GM23248 (cell line): ENCODE measurements at regions not wholly inside any gene's neighbourhood (a gene's known extent, or its start where the extent isn't known, plus 50 kb on each side); places are given as distances from the start of the nearest gene placed in this dataset.

Experiments used
- DNase-seq: peaks from one replicate; pipeline ENCODE4 v3.0.0-alpha.2; 2015
- H2AFZ ChIP-seq: fragments of 200-600 bp; sonication (generic); 2 replicates; pipeline ENCODE4 v1.6.1; 2016; ENCODE audit warnings: antibody characterized with exemption
- H3F3A ChIP-seq: fragments of 200-600 bp; sonication (generic); 2 replicates; pipeline ENCODE4 v1.6.1; 2016; ENCODE audit warnings: mild to moderate bottlenecking, antibody characterized with exemption, mixed run types; ENCODE audit not compliant: insufficient read depth
- H3K27ac ChIP-seq: fragments of 200-600 bp; sonication (generic); 2 replicates; pipeline ENCODE4 v1.5.1; 2016; ENCODE audit warnings: mild to moderate bottlenecking
- H3K27me3 ChIP-seq: fragments of 200-600 bp; sonication (generic); replicated peaks from 2 replicates; pipeline ENCODE4 v1.6.1; 2016; ENCODE audit warnings: mild to moderate bottlenecking; ENCODE audit not compliant: insufficient read depth
- H3K36me3 ChIP-seq: fragments of 200-600 bp; sonication (generic); 2 replicates; pipeline ENCODE4 v1.6.1; 2016; ENCODE audit warnings: low read depth, mild to moderate bottlenecking
- H3K4me1 ChIP-seq: fragments of 200-600 bp; sonication (generic); 2 replicates; pipeline ENCODE4 v1.6.1; 2016; ENCODE audit warnings: mild to moderate bottlenecking; ENCODE audit not compliant: insufficient read depth
- H3K4me2 ChIP-seq: fragments of 200-600 bp; sonication (generic); one replicate; pipeline ENCODE4 v1.6.1; 2016; ENCODE audit warnings: mild to moderate bottlenecking; ENCODE audit not compliant: unreplicated experiment
- H3K4me3 ChIP-seq: fragments of 200-600 bp; sonication (generic); 2 replicates; pipeline ENCODE4 v1.5.1; 2016; ENCODE audit warnings: mild to moderate bottlenecking
- H3K79me2 ChIP-seq: fragments of 200-600 bp; sonication (generic); 2 replicates; pipeline ENCODE4 v1.6.1; 2016; ENCODE audit warnings: mild to moderate bottlenecking; ENCODE audit not compliant: insufficient read depth
- H3K9ac ChIP-seq: fragments of 200-600 bp; sonication (generic); 2 replicates; pipeline ENCODE4 v1.6.1; 2016; ENCODE audit warnings: mild to moderate bottlenecking
- H3K9me2 ChIP-seq: fragments of 200-600 bp; sonication (generic); 2 replicates; pipeline ENCODE4 v1.6.1; 2016; ENCODE audit warnings: mixed run types, mild to moderate bottlenecking, moderate library complexity; ENCODE audit not compliant: insufficient read depth
- H3K9me3 ChIP-seq: fragments of 200-600 bp; sonication (generic); one replicate; pipeline ENCODE4 v1.6.1; 2017; ENCODE audit warnings: low read depth
- H4K20me1 ChIP-seq: fragments of 200-600 bp; sonication (generic); 2 replicates; pipeline ENCODE4 v1.6.0; 2016; ENCODE audit not compliant: insufficient read depth
- EZH2 ChIP-seq: fragments of 200-600 bp; sonication (generic); IDR thresholded peaks from 2 replicates; pipeline ENCODE4 v1.6.1; 2018; ENCODE audit warnings: antibody characterized with exemption, mild to moderate bottlenecking; ENCODE audit not compliant: insufficient read depth, poor library complexity, severe bottlenecking
- EZH2phosphoT487 ChIP-seq: fragments of 200-600 bp; sonication (generic); IDR thresholded peaks from 2 replicates; pipeline ENCODE4 v1.6.1; 2018; ENCODE audit warnings: antibody characterized with exemption, moderate library complexity, mild to moderate bottlenecking, low read depth; ENCODE audit not compliant: insufficient read depth
- WGBS, 2 experiments: methylation state at CpG; one replicate each; pipeline ENCODE4 v1.1.6; 2015 to 2017; ENCODE audit warnings: low lambda C conversion rate in 2 of 2, low coverage in 1 of 2; ENCODE audit errors: missing lambda C conversion rate in 2 of 2; 5-methylcytosine and 5-hydroxymethylcytosine counted together
- in situ Hi-C: fragments of 300-500 bp; cut with MboI; formaldehyde crosslinking; loops from 2 replicates; pipeline ENCODE4 v1.15.0; 2020

DNA sequence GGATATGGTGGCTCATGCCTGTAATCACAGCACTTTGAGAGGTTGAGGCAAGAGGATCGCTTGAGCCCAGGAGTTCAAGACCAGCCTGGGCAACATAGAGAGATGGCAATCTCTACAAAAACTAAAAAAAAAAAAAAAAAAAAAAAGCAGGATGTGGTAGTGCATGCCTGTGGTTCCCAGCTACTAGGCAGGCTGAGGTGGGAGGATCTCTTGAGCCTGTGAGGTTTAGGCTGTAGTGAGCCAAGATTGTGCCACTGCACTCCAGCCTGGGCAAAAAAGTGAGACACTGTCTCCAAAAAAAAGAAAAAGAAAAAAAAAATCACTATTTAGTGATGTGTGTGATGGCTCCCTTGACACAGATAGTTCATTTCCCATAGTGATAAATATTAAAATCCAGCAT, 365.0 kb upstream of the NBEA start:
- H3F3A ChIP-seq = 0 out of 2 replicates have a peak, but pooled peaks cover 4% of the 10 kb centered on the region
- TF ChIP-seq EZH2phosphoT487 (no peak), EZH2 (no peak)
- no peak overlapping the region for H3K9ac ChIP-seq
- H3K4me1 ChIP-seq = peaks cover 6% of the 10 kb centered on the region; the same call in 1 of the 2 replicates
- peak; percentile 46 for DNase-seq
- H3K9me3 ChIP-seq = no peaks in the 10 kb centered on the region
- H3K36me3 ChIP-seq = no peaks in the 10 kb centered on the region
- H3K79me2 ChIP-seq = no peaks in the 10 kb centered on the region
- in situ Hi-C loops = no loop called here
- no peaks in the 10 kb centered on the region; the same call in 1 of the 2 replicates for H4K20me1 ChIP-seq
- no peak overlapping the region for H3K4me2 ChIP-seq
- no peaks in the 10 kb centered on the region for H3K27me3 ChIP-seq
- H3K27ac ChIP-seq = no peak overlapping the region
- H3K4me3 ChIP-seq = no peak overlapping the region
- H3K9me2 ChIP-seq = no peaks in the 10 kb centered on the region
- H2AFZ ChIP-seq = no peak overlapping the region
- WGBS, 2 experiments = 73 to 83% methylated on average over 1 of the region's 1 CpG

GRCh38 chr13:34578471-34578870, 363.6 kb upstream of the NBEA start:
- DNase-seq = peak; percentile 50

DNA sequence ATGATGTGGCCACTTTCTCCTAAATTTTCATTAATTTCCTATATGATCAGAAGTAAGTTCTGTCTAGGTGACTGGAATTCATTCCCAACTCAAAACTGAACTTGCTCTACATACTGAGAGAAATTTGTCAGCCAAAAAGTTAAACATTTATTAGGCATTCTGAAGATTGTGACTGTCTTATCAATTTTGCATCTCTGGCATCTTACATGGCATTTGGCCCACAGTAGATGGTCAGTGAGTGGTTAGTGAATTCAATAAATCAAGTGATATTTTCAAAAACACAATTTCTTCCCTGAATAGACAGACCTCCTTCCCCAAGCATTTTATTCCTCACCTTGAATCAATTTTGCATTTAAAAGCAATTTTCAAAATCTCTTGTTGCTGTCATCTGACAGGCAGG, 363.2 kb upstream of the NBEA start:
- Histone ChIP-seq H3K4me2 (no peak overlapping the region), H3K27ac (no peak overlapping the region), H3K9ac (no peak overlapping the region), H3K27me3 (no peaks in the 10 kb centered on the region), H3K4me1 (peaks cover 6% of the 10 kb centered on the region; the same call in 1 of the 2 replicates), H3K4me3 (no peak overlapping the region), H3K9me2 (no peaks in the 10 kb centered on the region), H2AFZ (no peak overlapping the region), H4K20me1 (no peaks in the 10 kb centered on the region; the same call in 1 of the 2 replicates), H3K79me2 (no peaks in the 10 kb centered on the region), H3F3A (0 out of 2 replicates have a peak, but pooled peaks cover 4% of the 10 kb centered on the region), H3K9me3 (no peaks in the 10 kb centered on the region), H3K36me3 (no peaks in the 10 kb centered on the region)
- TF ChIP-seq EZH2 = no peak
- no peak for DNase-seq
- in situ Hi-C loops = no loop called here

More at GRCh38 chr13:34578471-34578870, 363.6 kb upstream of the NBEA start:
- H3K9ac ChIP-seq = no peak overlapping the region
- no peak overlapping the region for H3K4me3 ChIP-seq
- no peak overlapping the region for H3K4me2 ChIP-seq
- WGBS, 2 experiments = 48 to 62% methylated on average over 1 of the region's 1 CpG
- H3K79me2 ChIP-seq = no peaks in the 10 kb centered on the region
- no peaks in the 10 kb centered on the region for H3K27me3 ChIP-seq
- in situ Hi-C loops = no loop called here
- 0 out of 2 replicates have a peak, but pooled peaks cover 4% of the 10 kb centered on the region for H3F3A ChIP-seq
- peaks cover 6% of the 10 kb centered on the region; the same call in 1 of the 2 replicates for H3K4me1 ChIP-seq
- H3K36me3 ChIP-seq = no peaks in the 10 kb centered on the region
- TF ChIP-seq EZH2phosphoT487 = no peak
- TF ChIP-seq EZH2 = no peak
- H3K9me2 ChIP-seq = no peaks in the 10 kb centered on the region
- no peak overlapping the region for H3K27ac ChIP-seq
- H3K9me3 ChIP-seq = no peaks in the 10 kb centered on the region
- no peak overlapping the region for H2AFZ ChIP-seq
- no peaks in the 10 kb centered on the region; the same call in 1 of the 2 replicates for H4K20me1 ChIP-seq

- H3K27ac ChIP-seq = no peak overlapping the region
- H3F3A ChIP-seq = 0 out of 2 replicates have a peak, but pooled peaks cover 4% of the 10 kb centered on the region
- no peaks in the 10 kb centered on the region for H3K4me1 ChIP-seq
- H3K4me2 ChIP-seq = no peak overlapping the region
- in situ Hi-C loops = no loop called here
- WGBS, 2 experiments = 54 to 79% methylated on average over 1 of the region's 1 CpG
- no peak overlapping the region for H3K9ac ChIP-seq
- TF ChIP-seq EZH2phosphoT487 = no peak
- TF ChIP-seq EZH2 = no peak
- no peak for DNase-seq
- no peaks in the 10 kb centered on the region for H3K9me2 ChIP-seq
- no peaks in the 10 kb centered on the region for H3K79me2 ChIP-seq
- no peaks in the 10 kb centered on the region for H3K27me3 ChIP-seq
- H4K20me1 ChIP-seq = no peaks in the 10 kb centered on the region
- no peak overlapping the region for H2AFZ ChIP-seq
- H3K9me3 ChIP-seq = no peaks in the 10 kb centered on the region
- H3K36me3 ChIP-seq = no peaks in the 10 kb centered on the region
- no peak overlapping the region for H3K4me3 ChIP-seq
These were observed 358.9 kb upstream of the NBEA start for GRCh38 chr13:34583181-34583580.

GRCh38 chr13:34587576-34587975, 354.5 kb upstream of the NBEA start:
- in situ Hi-C loops = no loop called here
- WGBS, 2 experiments = 24 to 37% methylated on average over 3 of the region's 3 CpGs

More at GRCh38 chr13:34587576-34587975, 354.5 kb upstream of the NBEA start:
- no peaks in the 10 kb centered on the region for H3K27me3 ChIP-seq
- no peaks in the 10 kb centered on the region for H3K79me2 ChIP-seq
- no peak overlapping the region for H3K4me2 ChIP-seq
- no peaks in the 10 kb centered on the region for H3F3A ChIP-seq
- H3K27ac ChIP-seq = no peak overlapping the region
- no peaks in the 10 kb centered on the region for H3K9me2 ChIP-seq
- DNase-seq = no peak
- no peaks in the 10 kb centered on the region for H4K20me1 ChIP-seq
- H3K9ac ChIP-seq = no peak overlapping the region
- H3K9me3 ChIP-seq = no peaks in the 10 kb centered on the region
- H3K36me3 ChIP-seq = no peaks in the 10 kb centered on the region
- H3K4me1 ChIP-seq = no peaks in the 10 kb centered on the region
- no peak overlapping the region for H2AFZ ChIP-seq
- TF ChIP-seq EZH2 (no peak), EZH2phosphoT487 (no peak)
- H3K4me3 ChIP-seq = no peak overlapping the region
